ENCODE measurements at regions not wholly inside any gene's neighbourhood (a gene's known extent, or its start where the extent isn't known, plus 50 kb on each side); places are given as distances from the start of the nearest gene placed in this dataset.

- TF ChIP-seq POLR2A (IDR thresholded peaks at IDR 0.05; ENCODE audit: low read depth) (no peak), CTCF (IDR thresholded peaks at IDR 0.05) (no peak), POLR2AphosphoS5 (IDR thresholded peaks at IDR 0.05) (no peak)
Measured at GRCh38 chr13:107770541-107770940, 444.8 kb downstream of the LIG4 start.
